ENCODE measurements at regions not wholly inside any gene's neighbourhood (a gene's known extent, or its start where the extent isn't known, plus 50 kb on each side); places are given as distances from the start of the nearest gene placed in this dataset.

GRCh38 chr6:167429353-167429752, 104.5 kb downstream of the TTLL2 start:
- Histone ChIP-seq H3K27me3 (ENCODE audit: control insufficient read depth, insufficient read depth, low read length, poor library complexity, severe bottlenecking) (no peaks in the 10 kb centered on the region), H3K4me1 (ENCODE audit: control insufficient read depth, insufficient read depth, low read length) (no peaks in the 10 kb centered on the region), H3K27ac (ENCODE audit: low read depth, low read length) (no peak overlapping the region), H3K9ac (ENCODE audit: extremely low read depth, low read length, poor library complexity, severe bottlenecking) (no peak overlapping the region), H3K36me3 (ENCODE audit: control insufficient read depth, insufficient read depth, low read length) (no peaks in the 10 kb centered on the region), H3K4me3 (ENCODE audit: low read length) (no peak overlapping the region), H3K9me3 (ENCODE audit: control insufficient read depth, low read length) (no peaks in the 10 kb centered on the region)
- H3K27me3 Mint-ChIP-seq (ENCODE audit: insufficient read depth): peaks cover 2% of the 10 kb centered on the region
- H3K4me3 Mint-ChIP-seq: no peak overlapping the region
- no peaks in the 10 kb centered on the region for H3K4me1 Mint-ChIP-seq
- H3K9me3 Mint-ChIP-seq: peaks cover 1% of the 10 kb centered on the region
- H3K36me3 Mint-ChIP-seq (ENCODE audit: low read depth): no peaks in the 10 kb centered on the region
- WGBS, 2 experiments (ENCODE audit: insufficient coverage in 1 of 2, insufficient read length in 1 of 2): 76 to 81% methylated on average over 4 of the region's 4 CpGs
- H3K27ac Mint-ChIP-seq: no peak overlapping the region
- no peak for TF ChIP-seq CTCF (conservative IDR thresholded peaks at IDR 0.05)
- no peak for DNase-seq

- no peak for DNase-seq
- TF ChIP-seq CTCF (conservative IDR thresholded peaks at IDR 0.05): no peak
- Mint-ChIP-seq H3K27ac (no peak overlapping the region), H3K27me3 (ENCODE audit: insufficient read depth) (no peaks in the 10 kb centered on the region), H3K4me1 (no peaks in the 10 kb centered on the region), H3K4me3 (no peak overlapping the region), H3K36me3 (ENCODE audit: low read depth) (no peaks in the 10 kb centered on the region), H3K9me3 (no peaks in the 10 kb centered on the region)
- Histone ChIP-seq H3K4me1 (ENCODE audit: control insufficient read depth, insufficient read depth, low read length) (no peaks in the 10 kb centered on the region), H3K27me3 (ENCODE audit: control insufficient read depth, insufficient read depth, low read length, poor library complexity, severe bottlenecking) (no peaks in the 10 kb centered on the region), H3K27ac (ENCODE audit: low read depth, low read length) (no peak overlapping the region), H3K9ac (ENCODE audit: extremely low read depth, low read length, poor library complexity, severe bottlenecking) (no peak overlapping the region), H3K4me3 (ENCODE audit: low read length) (no peak overlapping the region), H3K9me3 (ENCODE audit: control insufficient read depth, low read length) (no peaks in the 10 kb centered on the region), H3K36me3 (ENCODE audit: control insufficient read depth, insufficient read depth, low read length) (no peaks in the 10 kb centered on the region)
- 89 to 91% methylated on average over 16 of the region's 16 CpGs for WGBS, 2 experiments (ENCODE audit: insufficient coverage in 1 of 2, insufficient read length in 1 of 2)
These were observed 110.4 kb downstream of the TTLL2 start for GRCh38 chr6:167435209-167435728.

- H3K27me3 ChIP-seq (ENCODE audit: control insufficient read depth, insufficient read depth, low read length, poor library complexity, severe bottlenecking): no peaks in the 10 kb centered on the region
- H3K36me3 ChIP-seq (ENCODE audit: control insufficient read depth, insufficient read depth, low read length): no peaks in the 10 kb centered on the region
- H3K4me1 ChIP-seq (ENCODE audit: control insufficient read depth, insufficient read depth, low read length): peaks cover 3% of the 10 kb centered on the region
- no peak for TF ChIP-seq CTCF (conservative IDR thresholded peaks at IDR 0.05)
- no peaks in the 10 kb centered on the region for H3K36me3 Mint-ChIP-seq (ENCODE audit: low read depth)
- H3K9me3 Mint-ChIP-seq: no peaks in the 10 kb centered on the region
- DNase-seq: no peak
- H3K27me3 Mint-ChIP-seq (ENCODE audit: insufficient read depth): no peaks in the 10 kb centered on the region
- no peak overlapping the region for H3K27ac Mint-ChIP-seq
- H3K9me3 ChIP-seq (ENCODE audit: control insufficient read depth, low read length): no peaks in the 10 kb centered on the region
- WGBS, 2 experiments (ENCODE audit: insufficient coverage in 1 of 2, insufficient read length in 1 of 2): 90 to 99% methylated on average over 7 to 9 of the region's 9 CpGs
- no peak overlapping the region for H3K4me3 ChIP-seq (ENCODE audit: low read length)
- no peak overlapping the region for H3K4me3 Mint-ChIP-seq
- H3K9ac ChIP-seq (ENCODE audit: extremely low read depth, low read length, poor library complexity, severe bottlenecking): no peak overlapping the region
- H3K27ac ChIP-seq (ENCODE audit: low read depth, low read length): no peak overlapping the region
- peaks cover 15% of the 10 kb centered on the region for H3K4me1 Mint-ChIP-seq
These were observed 113.1 kb downstream of the TTLL2 start for GRCh38 chr6:167437888-167438484.

Measured in endodermal cell (in vitro differentiated cells).